SU-DHL-6 (cell line): ENCODE measurements at regions not wholly inside any gene's neighbourhood (a gene's known extent, or its start where the extent isn't known, plus 50 kb on each side); places are given as distances from the start of the nearest gene placed in this dataset.

ENCODE experiments used
- EZH2phosphoT487 ChIP-seq: fragments of 200-600 bp; sonication (generic), shearing (Covaris generic); conservative IDR thresholded peaks from 2 replicates; pipeline ENCODE4 v1.6.1; 2018; ENCODE audit warnings: mild to moderate bottlenecking, antibody characterized with exemption, low read length, moderate library complexity, mixed read lengths
- TF ChIP-seq, protein P1 (sequence below): fragments of 200-600 bp; sonication (generic); IDR thresholded peaks from one replicate; pipeline ENCODE4 v1.5.1; 2017; ENCODE audit warnings: antibody characterized with exemption, mild to moderate bottlenecking, low read length, moderate library complexity; ENCODE audit not compliant: insufficient read depth, poor library complexity, severe bottlenecking

DNA sequence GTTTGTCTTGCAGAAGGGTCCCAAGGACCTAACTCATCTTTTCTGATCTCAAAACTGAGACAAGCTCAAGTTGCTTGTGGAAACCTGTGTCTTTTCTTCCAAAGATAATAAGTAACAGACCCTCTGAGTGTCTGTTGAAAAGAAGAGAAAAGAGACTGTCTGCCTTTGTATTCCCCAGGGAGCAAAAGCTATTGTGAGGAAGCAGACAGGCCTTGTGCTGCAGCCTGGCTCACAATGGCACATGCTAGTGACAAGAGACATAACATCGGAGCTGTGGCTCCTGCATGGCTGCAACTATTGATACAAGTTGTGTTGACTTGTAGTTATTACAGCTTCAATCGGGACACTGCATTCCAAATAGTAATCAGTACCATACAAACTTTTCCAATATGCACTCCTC lies 202.9 kb downstream of the DKK1 start:
- TF ChIP-seq, protein P1, sequence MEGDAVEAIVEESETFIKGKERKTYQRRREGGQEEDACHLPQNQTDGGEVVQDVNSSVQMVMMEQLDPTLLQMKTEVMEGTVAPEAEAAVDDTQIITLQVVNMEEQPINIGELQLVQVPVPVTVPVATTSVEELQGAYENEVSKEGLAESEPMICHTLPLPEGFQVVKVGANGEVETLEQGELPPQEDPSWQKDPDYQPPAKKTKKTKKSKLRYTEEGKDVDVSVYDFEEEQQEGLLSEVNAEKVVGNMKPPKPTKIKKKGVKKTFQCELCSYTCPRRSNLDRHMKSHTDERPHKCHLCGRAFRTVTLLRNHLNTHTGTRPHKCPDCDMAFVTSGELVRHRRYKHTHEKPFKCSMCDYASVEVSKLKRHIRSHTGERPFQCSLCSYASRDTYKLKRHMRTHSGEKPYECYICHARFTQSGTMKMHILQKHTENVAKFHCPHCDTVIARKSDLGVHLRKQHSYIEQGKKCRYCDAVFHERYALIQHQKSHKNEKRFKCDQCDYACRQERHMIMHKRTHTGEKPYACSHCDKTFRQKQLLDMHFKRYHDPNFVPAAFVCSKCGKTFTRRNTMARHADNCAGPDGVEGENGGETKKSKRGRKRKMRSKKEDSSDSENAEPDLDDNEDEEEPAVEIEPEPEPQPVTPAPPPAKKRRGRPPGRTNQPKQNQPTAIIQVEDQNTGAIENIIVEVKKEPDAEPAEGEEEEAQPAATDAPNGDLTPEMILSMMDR, result no peak
- no peak for TF ChIP-seq EZH2phosphoT487
